Erythroblast (primary cell): ENCODE measurements at regions not wholly inside any gene's neighbourhood (a gene's known extent, or its start where the extent isn't known, plus 50 kb on each side); places are given as distances from the start of the nearest gene placed in this dataset.

ENCODE experiments used
- GATA1 ChIP-seq: IDR thresholded peaks from 2 replicates; pipeline ENCODE4 v1.6.1; 2011; ENCODE audit warnings: low read depth, mild to moderate bottlenecking, control low read depth, low read length, moderate library complexity
- POLR2A ChIP-seq: IDR thresholded peaks from 2 replicates; pipeline ENCODE4 v1.6.1; 2011; ENCODE audit warnings: mild to moderate bottlenecking, low read length

GRCh38 chr10:71032887-71033286 is 144.5 kb upstream of the PCBD1 start:
- TF ChIP-seq POLR2A (no peak), GATA1 (no peak)
